Sigmoid colon (tissue), 6 donors: ENCODE measurements at regions not wholly inside any gene's neighbourhood (a gene's known extent, or its start where the extent isn't known, plus 50 kb on each side); places are given as distances from the start of the nearest gene placed in this dataset.

Source experiments
- DNase-seq: peaks from one replicate; pipeline ENCODE4 v3.0.0-alpha.2; 2019
- H3K27ac ChIP-seq, 4 donors: fragments of 200-600 bp; sonication (generic); one replicate each; pipeline ENCODE4 v1.5.1; 2016 to 2019; ENCODE audit warnings: mild to moderate bottlenecking in 1 of 4
- H3K27me3 ChIP-seq, 3 donors: fragments of 200-600 bp; sonication (generic); one replicate each; pipeline ENCODE4 v1.5.1; 2019; ENCODE audit warnings: mild to moderate bottlenecking in 1 of 3
- H3K36me3 ChIP-seq, 4 donors: fragments of 200-600 bp; sonication (generic); one replicate each; pipeline ENCODE4 v1.5.1; 2016 to 2019
- H3K4me1 ChIP-seq, 4 donors: fragments of 200-600 bp; sonication (generic); one replicate each; pipeline ENCODE4 v1.5.1; 2017 to 2019
- H3K4me3 ChIP-seq, 4 donors: fragments of 200-600 bp; sonication (generic); one replicate each; pipeline ENCODE4 v1.5.1; 2017 to 2019; ENCODE audit warnings: mild to moderate bottlenecking in 2 of 4, moderate library complexity in 1 of 4
- H3K9me3 ChIP-seq, 4 donors: fragments of 200-600 bp in 3 of 4; sonication (generic) in 3 of 4; one replicate each; pipeline versions ENCODE4 v1.5.1 to v1.6.1; 2013 to 2019
- EP300 ChIP-seq, 4 donors: sonication (generic); formaldehyde crosslinking; IDR thresholded peaks; one replicate each; pipeline ENCODE4 v1.6.1; 2017; ENCODE audit warnings: antibody characterized with exemption in 4 of 4
- POLR2A ChIP-seq, 2 donors: fragments of 450-650 bp; IDR thresholded peaks; one replicate each; pipeline ENCODE4 v1.6.1; 2016; ENCODE audit warnings: antibody characterized with exemption in 2 of 2, mild to moderate bottlenecking in 2 of 2, moderate library complexity in 2 of 2
- POLR2AphosphoS5 ChIP-seq, 4 donors: sonication (generic); formaldehyde crosslinking; IDR thresholded peaks; one replicate each; pipeline ENCODE4 v1.6.1; 2017; ENCODE audit warnings: antibody characterized with exemption in 4 of 4
- WGBS, 2 donors: extraction: QIAGEN DNeasy Blood & Tissue Kit; methylation state at CpG; one replicate each; pipeline ENCODE4 v1.1.7; 2013; 5-methylcytosine and 5-hydroxymethylcytosine counted together
- intact Hi-C: fragments of 100-400 bp; cut with DNase I; formaldehyde crosslinking; loops from one replicate; pipeline ENCODE4 v1.15.1; 2023
- TF ChIP-seq, protein P1 (sequence below), 4 experiments: fragments of 450-650 bp in 3 of 4; fragments of 200-600 bp in 1 of 4; IDR thresholded peaks; one replicate each; pipeline ENCODE4 v1.5.1; 2016 to 2019; ENCODE audit warnings: antibody characterized with exemption in 4 of 4, mild to moderate bottlenecking in 3 of 4, moderate library complexity in 2 of 4
- donor health status: healthy with polysubstance abuse.
- donor health status: healthy.

DNA sequence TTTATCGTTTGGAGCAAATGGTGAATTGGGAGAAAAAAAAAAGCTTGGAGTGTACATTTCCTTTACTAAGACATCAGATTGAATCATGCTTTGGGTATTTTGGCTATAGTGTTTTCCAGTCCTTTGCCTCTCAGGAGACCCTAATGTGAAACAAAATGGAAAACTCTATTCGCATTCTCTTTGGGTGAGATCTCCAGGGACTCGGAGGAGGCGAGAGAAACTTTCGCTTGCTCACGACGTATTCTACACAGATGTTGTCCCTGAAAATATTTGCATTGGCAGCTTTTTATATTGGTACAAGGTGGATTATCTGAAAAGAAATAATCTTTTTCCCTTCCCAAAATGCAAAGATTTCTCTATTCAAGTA lies 1240.1 kb upstream of the WWC1 start:
- intact Hi-C loops, result loop anchor here (5.0 kb wide), 1 partner anchor 64 kb away; no protein-coding TSS in a partner anchor
- Histone ChIP-seq H3K27ac (no peak overlapping the region), H3K4me3 (no peak overlapping the region), H3K36me3 (no peaks in the 10 kb centered on the region), H3K9me3 (no peaks in the 10 kb centered on the region), H3K27me3 (no peaks in the 10 kb centered on the region), H3K4me1 (no peaks in the 10 kb centered on the region)
- 55 to 86% methylated on average over 7 of the region's 7 CpGs for WGBS, 2 donors
- TF ChIP-seq EP300 (IDR thresholded peaks at IDR 0.05), result no peak
- TF ChIP-seq, protein P1, sequence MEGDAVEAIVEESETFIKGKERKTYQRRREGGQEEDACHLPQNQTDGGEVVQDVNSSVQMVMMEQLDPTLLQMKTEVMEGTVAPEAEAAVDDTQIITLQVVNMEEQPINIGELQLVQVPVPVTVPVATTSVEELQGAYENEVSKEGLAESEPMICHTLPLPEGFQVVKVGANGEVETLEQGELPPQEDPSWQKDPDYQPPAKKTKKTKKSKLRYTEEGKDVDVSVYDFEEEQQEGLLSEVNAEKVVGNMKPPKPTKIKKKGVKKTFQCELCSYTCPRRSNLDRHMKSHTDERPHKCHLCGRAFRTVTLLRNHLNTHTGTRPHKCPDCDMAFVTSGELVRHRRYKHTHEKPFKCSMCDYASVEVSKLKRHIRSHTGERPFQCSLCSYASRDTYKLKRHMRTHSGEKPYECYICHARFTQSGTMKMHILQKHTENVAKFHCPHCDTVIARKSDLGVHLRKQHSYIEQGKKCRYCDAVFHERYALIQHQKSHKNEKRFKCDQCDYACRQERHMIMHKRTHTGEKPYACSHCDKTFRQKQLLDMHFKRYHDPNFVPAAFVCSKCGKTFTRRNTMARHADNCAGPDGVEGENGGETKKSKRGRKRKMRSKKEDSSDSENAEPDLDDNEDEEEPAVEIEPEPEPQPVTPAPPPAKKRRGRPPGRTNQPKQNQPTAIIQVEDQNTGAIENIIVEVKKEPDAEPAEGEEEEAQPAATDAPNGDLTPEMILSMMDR (IDR thresholded peaks at IDR 0.05), result no peak
- TF ChIP-seq POLR2A (IDR thresholded peaks at IDR 0.05), result no peak
- TF ChIP-seq POLR2AphosphoS5 (IDR thresholded peaks at IDR 0.05), result no peak
- no peak for DNase-seq

DNA sequence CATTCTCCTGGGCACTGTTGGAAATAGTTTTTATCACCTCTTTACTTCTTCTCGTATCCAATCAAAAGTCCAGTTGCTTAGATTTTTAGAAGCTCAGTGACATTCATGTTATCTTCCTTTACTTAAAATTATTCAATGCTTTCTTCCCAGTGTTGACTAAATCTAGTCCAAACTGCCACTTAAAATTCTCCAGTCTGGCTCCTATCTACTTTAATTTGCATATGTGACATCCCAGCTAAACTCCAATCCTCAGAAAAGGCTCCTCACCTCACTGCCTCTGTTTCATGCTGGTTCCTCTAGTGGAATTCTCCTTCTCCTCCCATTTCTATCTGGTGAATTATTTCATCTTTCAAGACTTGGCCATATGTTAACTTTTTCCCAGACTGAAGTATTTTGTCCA lies 1238.7 kb upstream of the WWC1 start:
- no peaks in the 10 kb centered on the region for H3K27me3 ChIP-seq
- H3K36me3 ChIP-seq, result no peaks in the 10 kb centered on the region
- H3K27ac ChIP-seq, result no peak overlapping the region
- WGBS, 2 donors, result 78 to 84% methylated on average over 1 of the region's 1 CpG
- no peaks in the 10 kb centered on the region for H3K9me3 ChIP-seq
- intact Hi-C loops, result loop anchor here (5.0 kb wide), 1 partner anchor 65 kb away; no protein-coding TSS in a partner anchor
- DNase-seq, result no peak
- H3K4me3 ChIP-seq, result no peak overlapping the region
- H3K4me1 ChIP-seq, result peaks cover 0 to 8% (median 7%) of the 10 kb centered on the region in 4 donors
- TF ChIP-seq EP300 (IDR thresholded peaks at IDR 0.05) (no peak), POLR2AphosphoS5 (IDR thresholded peaks at IDR 0.05) (no peak), POLR2A (IDR thresholded peaks at IDR 0.05) (no peak)
- TF ChIP-seq, protein P1 (IDR thresholded peaks at IDR 0.05), result no peak

DNA sequence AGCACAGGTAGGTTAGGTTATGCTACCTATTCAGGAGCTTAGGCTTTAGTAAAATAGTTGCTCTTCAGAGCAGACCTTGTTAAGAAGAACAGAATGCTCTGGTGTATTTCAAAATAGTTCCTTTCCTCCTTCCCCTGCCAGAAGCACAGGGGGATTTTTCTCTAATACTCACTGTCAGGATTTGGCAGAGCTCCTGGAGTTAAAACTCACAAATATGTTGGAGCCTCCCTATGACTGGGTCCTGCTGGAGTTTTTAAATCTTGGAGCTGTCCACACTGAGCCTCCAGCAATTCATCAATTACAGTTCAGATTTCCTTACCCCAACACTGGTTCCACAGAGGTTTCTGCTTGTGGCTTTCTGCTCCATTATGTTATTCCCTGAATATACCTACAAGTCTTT lies 1233.8 kb upstream of the WWC1 start:
- peak in 2 of 4 donors; percentile 8 to 59 for TF ChIP-seq POLR2AphosphoS5 (IDR thresholded peaks at IDR 0.05)
- TF ChIP-seq, protein P1 (IDR thresholded peaks at IDR 0.05), result no peak
- intact Hi-C loops, result no loop called here
- Histone ChIP-seq H3K36me3 (no peaks in the 10 kb centered on the region), H3K27me3 (no peaks in the 10 kb centered on the region), H3K4me3 (no peak overlapping the region), H3K9me3 (no peaks in the 10 kb centered on the region), H3K27ac (peak overlapping the region in 2 of 4 donors; percentile 24 to 26), H3K4me1 (peaks cover 0 to 24% (median 11%) of the 10 kb centered on the region in 4 donors)
- peak; percentile 65 for DNase-seq

DNA sequence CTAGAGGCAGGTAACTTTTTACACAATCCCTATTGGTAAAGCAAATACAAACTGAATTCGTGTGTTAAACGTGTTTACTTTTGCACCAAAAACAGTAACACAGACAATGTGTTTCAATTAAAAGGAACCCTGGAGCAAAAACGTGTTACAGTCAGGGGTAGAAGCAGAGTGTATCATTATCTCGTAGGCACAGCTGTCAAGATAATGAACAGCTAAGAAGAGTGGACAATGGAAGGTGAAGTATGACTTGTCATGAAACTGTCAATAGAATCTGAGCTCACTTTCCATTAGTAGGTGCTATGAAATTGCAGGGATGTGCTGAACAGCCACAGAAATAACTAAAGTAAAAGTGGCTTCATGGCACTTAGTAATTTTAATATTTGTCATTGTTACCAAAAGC lies 1229.8 kb upstream of the WWC1 start:
- 20 to 46% methylated on average over 4 of the region's 4 CpGs for WGBS, 2 donors
- intact Hi-C loops, result no loop called here
- no peak overlapping the region for H3K27ac ChIP-seq
- no peak overlapping the region for H3K4me3 ChIP-seq
- TF ChIP-seq POLR2AphosphoS5 (IDR thresholded peaks at IDR 0.05) (no peak), EP300 (IDR thresholded peaks at IDR 0.05) (no peak), POLR2A (IDR thresholded peaks at IDR 0.05) (no peak)
- TF ChIP-seq, protein P1 (IDR thresholded peaks at IDR 0.05), result no peak
- peaks cover 0 to 24% (median 13%) of the 10 kb centered on the region in 4 donors for H3K4me1 ChIP-seq
- DNase-seq, result no peak
- no peaks in the 10 kb centered on the region for H3K27me3 ChIP-seq
- no peaks in the 10 kb centered on the region for H3K9me3 ChIP-seq
- no peaks in the 10 kb centered on the region for H3K36me3 ChIP-seq

DNA sequence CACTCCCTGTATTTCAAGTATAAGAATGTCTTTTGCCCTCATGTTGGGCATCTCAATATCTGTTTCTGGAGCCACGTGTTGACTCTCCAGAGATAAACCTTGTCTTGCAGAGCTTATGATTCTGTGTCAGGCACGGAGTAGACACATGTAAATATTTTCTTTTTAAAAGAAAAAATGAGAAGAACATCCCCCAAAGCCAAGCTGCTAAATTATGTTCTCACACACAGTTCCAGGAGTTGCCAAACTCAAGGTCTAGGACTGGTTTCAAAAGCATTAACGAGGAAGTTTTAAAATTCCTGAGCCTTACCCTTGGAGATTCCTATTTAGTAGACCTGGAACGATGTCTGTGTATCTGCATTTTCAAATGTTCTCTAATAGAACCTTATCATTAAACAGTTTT lies 1228.3 kb upstream of the WWC1 start:
- intact Hi-C loops, result no loop called here
- no peaks in the 10 kb centered on the region for H3K9me3 ChIP-seq
- 57 to 67% methylated on average over 4 of the region's 4 CpGs for WGBS, 2 donors

More for the DNA sequence above, 1228.3 kb upstream of the WWC1 start:
- H3K4me1 ChIP-seq, result peaks cover 0 to 13% (median 4%) of the 10 kb centered on the region in 4 donors
- DNase-seq, result no peak
- no peaks in the 10 kb centered on the region for H3K27me3 ChIP-seq
- no peaks in the 10 kb centered on the region for H3K36me3 ChIP-seq
- TF ChIP-seq EP300 (IDR thresholded peaks at IDR 0.05), result no peak
- no peak overlapping the region for H3K4me3 ChIP-seq
- no peak overlapping the region for H3K27ac ChIP-seq
